Heart left ventricle (tissue), 13 donors: ENCODE measurements at regions not wholly inside any gene's neighbourhood (a gene's known extent, or its start where the extent isn't known, plus 50 kb on each side); places are given as distances from the start of the nearest gene placed in this dataset.

Source experiments
- POLR2A ChIP-seq, 2 donors: fragments of 450-650 bp; IDR thresholded peaks; one replicate each; pipeline ENCODE4 v1.6.1; 2017; ENCODE audit warnings: antibody characterized with exemption in 2 of 2, mild to moderate bottlenecking in 2 of 2, moderate library complexity in 2 of 2
- TF ChIP-seq, protein P1 (sequence below), 12 donors: fragments of 200-600 bp; sonication (generic) in 4 of 12; IDR thresholded peaks; one replicate each; pipeline versions ENCODE4 v1.5.0 to v1.8.0; 2018 to 2022; ENCODE audit warnings: antibody characterized with exemption in 12 of 12, mild to moderate bottlenecking in 5 of 12
- donor health status: ischemic (EF 13 %, LVEDD 7.1; RV severe dilation, severe dysfunction).
- donor health status: DM: no; HTN: yes; CAD: no.
- donor health status: DM: no; HTN: no; CAD: no.
- donor health status: ischemic (EF 25% LVEDD 6.9; RV normal size, moderate dysfunction).
- donor health status: ischemic (EF 25% LVEDD 5.7; RV mildly dilated, moderate dysfunction).
- donor health status: ischemic (EF 35%, LVEDD 5.7; RV mildly dilated, moderate dysfunction).
- donor health status: nonischemic (EF 11% LVEDD 7.7; RV severe dilation, severe dysfunction).
- donor health status: DM: yes; HTN: yes; CAD: no.
- donor health status: PGD.
- donor health status: ischemic (EF 29% LVEDD 5.4; RV normal size, mild dysfunction).
- donor health status: nonischemic (EF 23%, LVEDD 6.1; RV moderate dilation, normal function).

- TF ChIP-seq, protein P1, sequence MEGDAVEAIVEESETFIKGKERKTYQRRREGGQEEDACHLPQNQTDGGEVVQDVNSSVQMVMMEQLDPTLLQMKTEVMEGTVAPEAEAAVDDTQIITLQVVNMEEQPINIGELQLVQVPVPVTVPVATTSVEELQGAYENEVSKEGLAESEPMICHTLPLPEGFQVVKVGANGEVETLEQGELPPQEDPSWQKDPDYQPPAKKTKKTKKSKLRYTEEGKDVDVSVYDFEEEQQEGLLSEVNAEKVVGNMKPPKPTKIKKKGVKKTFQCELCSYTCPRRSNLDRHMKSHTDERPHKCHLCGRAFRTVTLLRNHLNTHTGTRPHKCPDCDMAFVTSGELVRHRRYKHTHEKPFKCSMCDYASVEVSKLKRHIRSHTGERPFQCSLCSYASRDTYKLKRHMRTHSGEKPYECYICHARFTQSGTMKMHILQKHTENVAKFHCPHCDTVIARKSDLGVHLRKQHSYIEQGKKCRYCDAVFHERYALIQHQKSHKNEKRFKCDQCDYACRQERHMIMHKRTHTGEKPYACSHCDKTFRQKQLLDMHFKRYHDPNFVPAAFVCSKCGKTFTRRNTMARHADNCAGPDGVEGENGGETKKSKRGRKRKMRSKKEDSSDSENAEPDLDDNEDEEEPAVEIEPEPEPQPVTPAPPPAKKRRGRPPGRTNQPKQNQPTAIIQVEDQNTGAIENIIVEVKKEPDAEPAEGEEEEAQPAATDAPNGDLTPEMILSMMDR (IDR thresholded peaks at IDR 0.05): no peak
- no peak for TF ChIP-seq POLR2A (IDR thresholded peaks at IDR 0.05)
These were observed 204.8 kb downstream of the SMAD2 start for GRCh38 chr18:47725656-47726055.
